SIG-M5 treated with dmso at 0.1 percent for 504 hours (cell line): ENCODE measurements at regions not wholly inside any gene's neighbourhood (a gene's known extent, or its start where the extent isn't known, plus 50 kb on each side); places are given as distances from the start of the nearest gene placed in this dataset.

Experiments used
- DNase-seq: peaks from one replicate; lab custom pipeline; 2025; ENCODE audit not compliant: unreplicated experiment; lab: John Stamatoyannopoulos, UW

DNA sequence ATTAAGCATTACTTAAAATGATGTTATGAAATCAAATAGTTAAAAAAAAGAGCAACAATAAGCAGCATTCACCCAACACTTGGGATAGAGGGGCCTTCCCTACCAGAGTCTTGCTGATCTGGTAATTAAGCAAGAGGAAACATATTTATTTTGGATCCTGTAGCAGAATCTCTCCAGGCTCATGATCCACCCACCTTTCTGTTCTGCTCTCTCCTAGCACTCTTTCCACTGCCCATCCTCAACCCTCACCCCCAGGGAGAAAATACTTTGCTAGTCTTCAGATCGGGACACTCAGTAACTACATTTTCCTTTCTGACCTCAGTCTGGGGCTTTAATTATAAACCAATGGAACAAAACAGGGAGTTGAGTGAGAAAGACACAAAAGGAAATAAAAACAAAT, 1541.9 kb downstream of the AACS start:
- DNase-seq: no peak

DNA sequence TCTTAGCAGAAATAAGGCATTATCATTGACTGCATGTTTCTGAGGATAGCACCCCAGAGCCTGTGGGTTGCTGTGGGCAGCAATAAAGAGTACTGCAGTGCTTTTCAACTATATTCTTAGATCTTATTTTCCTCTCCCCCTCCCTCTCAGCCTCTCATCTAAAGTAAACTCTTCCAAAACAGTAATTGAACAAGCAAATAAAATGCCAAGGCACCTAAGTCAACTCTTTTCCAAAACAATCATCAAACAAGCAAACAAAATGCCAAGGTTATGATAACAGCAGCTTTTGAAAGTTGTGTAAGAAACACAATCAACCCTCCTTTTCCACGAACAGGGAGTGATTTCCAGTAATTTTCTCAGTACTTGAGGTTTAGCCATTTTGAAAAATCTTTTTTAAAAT, 1542.6 kb downstream of the AACS start:
- no peak for DNase-seq

- no peak for DNase-seq
Observed at GRCh38 chr12:126608607-126609175, 1543.5 kb downstream of the AACS start.

DNA sequence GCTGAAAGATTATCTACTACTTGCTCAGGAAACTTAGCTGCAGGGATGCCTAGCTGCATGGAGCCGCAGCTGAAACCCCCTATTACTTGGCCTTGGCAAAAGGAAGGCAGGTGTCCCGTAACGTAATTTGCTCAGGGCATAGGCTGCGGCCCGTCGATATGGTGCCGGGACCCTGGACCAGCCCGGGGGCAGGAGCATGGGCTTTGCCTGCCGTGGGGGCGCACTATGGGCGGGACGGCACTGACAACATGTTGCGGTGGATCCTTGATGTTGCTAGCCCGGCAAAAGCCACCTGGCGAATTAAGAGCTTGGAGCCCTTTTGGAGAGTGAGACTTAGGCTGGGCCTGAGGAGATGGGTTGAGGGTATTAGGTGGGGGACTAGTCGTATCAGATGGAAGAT, 1551.2 kb downstream of the AACS start:
- DNase-seq: no peak

DNA sequence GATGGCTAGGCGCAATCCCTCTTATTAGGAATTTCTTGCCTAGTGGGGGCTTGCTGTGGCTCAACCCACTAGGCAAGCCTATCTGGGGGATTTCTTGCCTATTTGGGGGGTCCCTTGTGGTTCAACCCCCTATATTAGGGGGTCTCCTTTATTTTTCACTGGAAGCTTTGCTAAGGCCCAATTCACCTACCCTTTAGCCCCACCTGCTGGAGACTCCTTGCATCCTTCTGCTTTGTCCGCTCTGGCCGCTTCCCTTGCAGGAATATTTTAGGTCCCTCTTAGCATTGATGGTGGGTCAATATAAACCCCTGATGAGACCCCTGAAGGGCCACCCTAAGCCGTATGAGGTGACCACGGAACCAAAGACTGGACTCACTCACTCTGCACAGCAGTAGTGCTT, 1552.1 kb downstream of the AACS start:
- no peak for DNase-seq

GRCh38 chr12:126627596-126627995, 1562.4 kb downstream of the AACS start:
- DNase-seq: no peak

- no peak for DNase-seq
Observed at GRCh38 chr12:126636821-126637220, 1571.6 kb downstream of the AACS start.

DNA sequence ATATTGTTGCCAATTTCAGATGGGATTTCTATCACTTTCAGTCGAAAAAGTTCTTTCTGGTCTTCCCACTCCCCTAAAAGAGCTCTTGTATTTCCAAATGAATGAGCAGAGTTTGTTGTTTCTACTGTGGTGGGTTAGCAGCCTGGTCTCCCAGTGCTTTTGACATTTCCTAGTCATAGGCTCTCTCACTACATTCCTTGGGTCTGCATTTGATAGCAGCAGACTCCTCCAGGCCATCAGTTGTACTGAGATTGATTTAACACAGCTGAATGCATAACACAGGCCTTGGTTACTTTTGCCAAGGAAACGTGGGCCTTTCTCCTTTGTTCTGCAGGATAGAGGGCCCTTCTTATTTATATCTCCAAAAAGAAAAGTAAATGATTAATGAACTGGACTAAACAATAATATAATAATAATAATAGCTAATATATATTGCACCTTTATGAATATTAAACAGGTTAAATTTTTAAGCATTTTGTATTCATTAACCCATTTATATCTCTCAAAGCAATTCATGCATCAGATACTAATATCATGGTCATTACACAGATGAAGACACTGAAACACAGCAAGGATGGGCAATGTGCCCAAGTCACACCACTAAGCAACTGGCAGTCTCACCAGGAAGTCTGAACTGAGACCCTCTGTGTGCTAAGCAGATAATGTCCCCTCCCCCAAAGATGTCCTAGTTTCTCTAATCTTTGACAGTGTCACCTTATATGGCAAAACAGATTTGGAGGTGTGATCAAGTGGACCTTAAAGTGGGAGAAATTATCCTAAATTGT, 1579.2 kb downstream of the AACS start:
- no peak for DNase-seq

GRCh38 chr12:126648074-126648473, 1582.8 kb downstream of the AACS start:
- DNase-seq: no peak

- DNase-seq: no peak
Observed at GRCh38 chr12:126651133-126651532, 1585.9 kb downstream of the AACS start.

DNA sequence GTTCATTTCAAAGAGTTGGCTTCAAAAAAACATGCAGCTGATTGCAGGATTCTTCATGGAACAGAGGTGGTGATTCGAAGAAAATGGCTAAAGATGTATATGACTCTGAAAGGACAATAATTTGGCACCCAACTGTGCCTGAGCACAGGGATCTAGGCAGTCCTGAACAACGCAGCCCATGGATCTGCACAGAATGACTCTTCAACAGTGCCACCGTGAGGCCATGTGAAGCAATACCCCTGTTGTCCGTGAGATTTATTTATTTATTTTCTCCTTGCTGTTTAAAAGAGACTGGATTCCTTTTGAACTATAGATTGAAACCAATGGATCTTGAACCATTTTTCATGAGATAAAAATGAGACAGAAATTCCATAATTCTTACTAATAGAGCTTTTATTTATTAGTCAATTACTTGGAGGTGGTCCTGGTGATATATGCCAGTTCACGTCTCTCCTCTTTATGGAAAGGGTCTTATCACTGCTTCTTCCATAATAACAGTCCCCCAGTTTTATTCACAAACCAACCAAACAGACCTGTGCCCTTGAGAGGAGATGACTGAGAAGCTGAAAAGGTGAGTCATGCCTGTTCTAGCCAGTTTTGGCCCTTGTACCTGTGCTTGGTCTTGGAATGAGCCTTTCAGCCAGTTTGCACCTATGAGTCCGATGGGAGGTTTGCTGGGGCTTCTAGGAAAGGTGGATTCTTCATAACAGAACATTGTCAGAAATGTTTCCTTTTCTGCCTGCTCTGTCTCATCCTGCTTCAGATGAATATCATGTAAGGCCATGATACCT, 1598.3 kb downstream of the AACS start:
- DNase-seq: no peak

DNA sequence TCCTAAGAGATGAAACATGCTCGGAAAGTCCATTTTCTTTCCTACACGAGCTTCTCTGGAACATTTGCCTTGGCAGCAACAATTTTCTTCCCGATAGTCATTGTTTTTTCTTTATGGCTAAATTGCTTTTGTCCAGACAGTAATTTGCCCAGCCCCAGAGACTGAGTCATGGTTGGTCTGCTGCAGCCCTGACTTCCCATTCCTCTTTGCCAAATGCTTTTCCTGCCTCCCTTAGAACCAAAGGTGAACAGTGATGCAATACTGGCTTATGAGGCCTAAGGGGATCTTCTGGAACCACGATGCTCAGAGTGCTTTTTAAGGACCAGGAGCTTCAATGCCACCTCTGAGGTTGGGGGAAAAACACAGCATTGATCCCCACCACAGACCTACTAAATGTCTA, 1599.6 kb upstream of the TMEM132C start:
- no peak for DNase-seq

- DNase-seq: peak; percentile 9
Observed at GRCh38 chr12:126668538-126668937, 1598.4 kb upstream of the TMEM132C start.

DNA sequence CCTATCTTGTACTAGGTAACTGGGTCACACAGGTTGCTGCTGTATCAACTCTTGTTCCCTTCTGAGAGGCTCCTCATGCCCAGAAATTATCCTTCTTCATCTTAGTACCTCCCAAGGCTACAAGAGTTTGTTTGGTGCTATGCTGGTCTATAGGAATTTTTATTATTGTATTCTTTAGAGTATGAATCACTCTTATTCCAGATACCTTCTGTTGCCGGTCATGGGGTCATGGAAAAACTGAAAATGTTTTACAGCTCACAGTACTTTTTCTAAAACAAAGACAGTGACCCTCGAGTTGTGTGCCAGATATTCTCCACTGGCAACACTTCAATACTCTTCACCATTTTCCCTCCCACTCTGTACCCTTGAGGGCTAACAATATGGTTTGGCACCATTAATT, 1598.0 kb upstream of the TMEM132C start:
- DNase-seq: no peak

GRCh38 chr12:126676434-126676833, 1590.5 kb upstream of the TMEM132C start:
- no peak for DNase-seq

DNA sequence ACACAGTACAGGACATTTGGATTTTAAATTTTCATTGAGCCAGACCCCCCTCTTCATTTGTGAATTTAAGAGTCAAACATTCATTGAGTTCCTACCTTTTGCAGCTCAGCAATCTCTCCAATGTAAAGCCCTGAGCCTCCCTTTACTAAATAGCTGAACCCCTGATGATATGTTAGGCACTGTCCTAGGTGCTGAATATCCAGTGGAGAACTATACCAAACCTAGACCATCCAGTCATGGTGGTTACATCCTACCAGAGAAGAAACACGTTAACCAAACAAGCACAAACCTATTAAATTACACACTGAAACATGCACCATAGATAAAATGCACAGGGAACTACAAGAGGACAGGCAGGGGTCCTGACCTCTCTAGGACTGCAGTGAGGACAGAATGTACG, 1585.3 kb upstream of the TMEM132C start:
- no peak for DNase-seq

- DNase-seq: no peak
Observed at GRCh38 chr12:126684703-126685102, 1582.3 kb upstream of the TMEM132C start.

DNA sequence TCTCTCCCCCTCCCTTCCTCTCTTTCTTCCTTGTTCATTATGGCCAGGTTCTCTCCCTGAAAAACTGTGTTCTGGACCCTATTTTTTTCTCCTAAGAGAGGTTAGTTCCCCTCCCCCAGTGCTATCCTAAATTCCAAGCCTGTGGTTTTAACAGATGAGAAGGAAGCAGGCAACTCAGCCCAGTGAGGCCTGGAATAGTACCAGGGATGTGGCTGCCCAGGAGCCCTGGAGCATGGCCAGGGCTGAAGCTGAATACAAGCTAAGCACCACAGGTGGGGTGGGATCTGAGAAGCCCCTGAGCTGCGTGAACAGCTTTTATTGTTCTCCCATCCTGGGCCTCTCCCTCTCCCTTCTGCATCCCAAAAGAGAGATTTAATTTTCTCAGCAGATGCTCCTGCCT, 1581.3 kb upstream of the TMEM132C start:
- DNase-seq: no peak

DNA sequence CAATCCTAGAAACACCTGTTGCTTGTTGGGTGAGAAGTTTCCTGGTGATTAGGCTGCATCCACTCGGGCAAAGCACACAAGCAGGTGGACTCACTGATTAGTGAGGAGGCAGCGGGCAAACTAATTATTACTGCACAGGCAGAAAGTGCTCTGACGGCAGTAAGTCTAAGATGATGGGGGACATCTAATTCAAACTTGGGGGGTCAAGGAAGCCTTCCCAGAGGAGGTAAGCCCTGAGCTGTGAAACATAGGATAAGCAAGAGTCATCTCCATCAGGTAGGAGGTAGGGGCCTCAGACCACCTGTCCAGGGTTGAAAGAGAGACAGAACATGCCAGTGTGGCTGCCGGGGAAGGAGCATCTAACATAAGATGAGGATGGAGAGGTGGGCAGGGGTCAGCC, 1578.4 kb upstream of the TMEM132C start:
- DNase-seq: no peak

DNA sequence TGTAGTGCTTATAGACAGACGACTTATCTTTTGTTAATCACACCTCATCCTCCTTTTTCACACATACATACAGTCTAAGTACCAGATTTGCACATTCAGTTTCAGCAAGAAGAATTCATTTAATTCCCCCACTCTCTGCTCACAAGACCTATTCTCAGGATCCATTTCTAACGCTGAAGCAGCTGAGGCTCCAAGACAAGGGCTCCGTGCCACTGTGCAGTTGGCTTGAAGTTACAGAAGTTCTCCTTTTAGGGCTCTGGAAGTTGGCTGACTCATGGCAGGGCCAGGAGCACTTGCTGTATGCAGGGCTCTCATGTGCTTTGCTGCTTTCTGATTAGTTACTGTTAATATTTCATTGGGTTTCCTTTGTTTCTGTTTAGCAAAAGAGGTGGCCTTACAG, 1566.9 kb upstream of the TMEM132C start:
- no peak for DNase-seq

DNA sequence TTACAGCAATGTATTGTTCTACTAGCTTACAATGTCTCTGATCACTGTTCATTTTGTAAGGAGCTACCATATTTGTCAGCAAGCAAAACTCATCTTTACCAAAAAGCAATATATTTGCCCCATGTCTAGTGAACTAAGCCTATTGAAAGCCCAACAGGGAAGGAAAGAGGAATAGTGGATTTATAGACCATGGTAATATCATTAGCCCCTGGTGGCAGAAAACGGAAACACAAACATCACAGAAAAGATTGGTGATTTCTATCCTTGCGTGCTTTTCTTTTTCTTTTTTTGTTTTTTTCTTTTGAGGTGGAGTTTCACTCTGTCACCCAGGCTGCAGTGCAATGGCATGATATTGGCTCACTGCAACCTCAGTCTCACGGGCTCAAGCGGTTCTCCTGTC, 1562.4 kb upstream of the TMEM132C start:
- no peak for DNase-seq

- DNase-seq: no peak
Observed at GRCh38 chr12:126706300-126706699, 1560.7 kb upstream of the TMEM132C start.
